ENCODE measurements at regions not wholly inside any gene's neighbourhood (a gene's known extent, or its start where the extent isn't known, plus 50 kb on each side); places are given as distances from the start of the nearest gene placed in this dataset.
"Not testable (repeated sequence)": the region's sequence is repeated elsewhere in the genome, so short reads cannot be mapped to it uniquely, and the experiment has no call there.

- no peak for DNase-seq
Observed at GRCh38 chrX:27404366-27404765, 58.8 kb downstream of the PPP4R3C start.

GRCh38 chrX:27399146-27399456 is 64.0 kb downstream of the PPP4R3C start:
- no peak for DNase-seq

GRCh38 chrX:27391623-27392022 is 71.5 kb downstream of the PPP4R3C start:
- no peak for DNase-seq

- DNase-seq, result no peak
Observed at GRCh38 chrX:27381419-27381818, 81.7 kb downstream of the PPP4R3C start.

- no peak for DNase-seq
Observed at GRCh38 chrX:27380163-27380845, 82.8 kb downstream of the PPP4R3C start.

- DNase-seq, result no peak
Observed at GRCh38 chrX:27354021-27354420, 109.1 kb downstream of the PPP4R3C start.

- no peak for DNase-seq
Observed at GRCh38 chrX:27350476-27350875, 112.7 kb downstream of the PPP4R3C start.

GRCh38 chrX:27336466-27337091 is 126.6 kb downstream of the PPP4R3C start:
- peak; percentile 24 for DNase-seq

- DNase-seq, result no peak
Observed at GRCh38 chrX:27321632-27322031, 141.5 kb downstream of the PPP4R3C start.

GRCh38 chrX:27309406-27309805 is 153.7 kb downstream of the PPP4R3C start:
- DNase-seq, result no peak

GRCh38 chrX:27307546-27307945 is 155.6 kb downstream of the PPP4R3C start:
- no peak for DNase-seq

- not testable (repeated sequence) for DNase-seq
Observed at GRCh38 chrX:27292552-27292951, 170.6 kb downstream of the PPP4R3C start.

- DNase-seq, result no peak
Observed at GRCh38 chrX:27276751-27277150, 186.4 kb downstream of the PPP4R3C start.

- no peak for DNase-seq
Observed at GRCh38 chrX:27254656-27255055, 208.5 kb downstream of the PPP4R3C start.

- DNase-seq, result no peak
Observed at GRCh38 chrX:27251369-27251768, 211.8 kb downstream of the PPP4R3C start.

- DNase-seq, result no peak
Observed at GRCh38 chrX:27242581-27242980, 220.6 kb downstream of the PPP4R3C start.

GRCh38 chrX:27241981-27242380 is 221.2 kb downstream of the PPP4R3C start:
- no peak for DNase-seq

- not testable (repeated sequence) for DNase-seq
Observed at GRCh38 chrX:27240042-27240441, 223.1 kb downstream of the PPP4R3C start.

GRCh38 chrX:27236681-27237080 is 226.5 kb downstream of the PPP4R3C start:
- DNase-seq, result no peak

- no peak for DNase-seq
Observed at GRCh38 chrX:27229721-27230120, 233.4 kb downstream of the PPP4R3C start.

- no peak for DNase-seq
Observed at GRCh38 chrX:27222661-27223060, 240.5 kb downstream of the PPP4R3C start.

GRCh38 chrX:27186671-27187070 is 276.5 kb downstream of the PPP4R3C start:
- peak; percentile 18 for DNase-seq

GRCh38 chrX:27163236-27163635 is 299.9 kb downstream of the PPP4R3C start:
- no peak for DNase-seq

GRCh38 chrX:27162496-27162895 is 300.6 kb downstream of the PPP4R3C start:
- no peak for DNase-seq

GRCh38 chrX:27156921-27157320 is 306.2 kb downstream of the PPP4R3C start:
- DNase-seq, result not testable (repeated sequence)

All from COR-L47 (cell line).